Trophoblast cell (in vitro differentiated cells and primary cell): ENCODE measurements at regions not wholly inside any gene's neighbourhood (a gene's known extent, or its start where the extent isn't known, plus 50 kb on each side); places are given as distances from the start of the nearest gene placed in this dataset.

ENCODE experiments used
- DNase-seq, 2 donors: peaks; one replicate each; pipeline ENCODE4 v3.0.0-alpha.2; 2016
- H2AFZ ChIP-seq: 2 replicates; pipeline ENCODE4 v1.6.1; 2013; ENCODE audit warnings: low read length, moderate library complexity, mild to moderate bottlenecking; ENCODE audit not compliant: insufficient read depth, poor library complexity
- H2AK5ac ChIP-seq: 2 replicates; pipeline ENCODE4 v1.6.1; 2013; ENCODE audit warnings: mild to moderate bottlenecking, low read length
- H2BK120ac ChIP-seq: 2 replicates; pipeline ENCODE4 v1.6.1; 2013; ENCODE audit warnings: low read length, mild to moderate bottlenecking, moderate library complexity; ENCODE audit not compliant: insufficient read depth, poor library complexity
- H2BK12ac ChIP-seq: 2 replicates; pipeline ENCODE4 v1.6.1; 2013; ENCODE audit warnings: mild to moderate bottlenecking, low read length, moderate library complexity
- H2BK5ac ChIP-seq: 2 replicates; pipeline ENCODE4 v1.6.1; 2013; ENCODE audit warnings: low read length, low read depth, moderate library complexity, mild to moderate bottlenecking; ENCODE audit not compliant: poor library complexity
- H3K14ac ChIP-seq: 2 replicates; pipeline ENCODE4 v1.6.1; 2013; ENCODE audit warnings: mild to moderate bottlenecking, low read length
- H3K18ac ChIP-seq: 2 replicates; pipeline ENCODE4 v1.6.1; 2013; ENCODE audit warnings: mild to moderate bottlenecking, low read length
- H3K23ac ChIP-seq: 2 replicates; pipeline ENCODE4 v1.6.1; 2013; ENCODE audit warnings: low read length
- H3K27ac ChIP-seq: 2 replicates; pipeline ENCODE4 v1.5.1; 2013; ENCODE audit warnings: low read depth, mild to moderate bottlenecking, inconsistent platforms, low read length, moderate library complexity
- H3K27me3 ChIP-seq: 2 replicates; pipeline ENCODE4 v1.6.1; 2013; ENCODE audit warnings: inconsistent platforms, mild to moderate bottlenecking, low read length, moderate library complexity; ENCODE audit not compliant: insufficient read depth
- H3K36me3 ChIP-seq, 2 experiments: 1 replicate in 1 of 2; 2 replicates in 1 of 2; pipeline ENCODE4 v1.6.1; 2013; ENCODE audit warnings: low read length in 2 of 2, mild to moderate bottlenecking in 2 of 2, moderate library complexity in 1 of 2; ENCODE audit not compliant: insufficient read depth in 2 of 2, control insufficient read depth in 1 of 2
- H3K4ac ChIP-seq: 2 replicates; pipeline ENCODE4 v1.6.1; 2013; ENCODE audit warnings: low read depth, mild to moderate bottlenecking, low read length, moderate library complexity
- H3K4me1 ChIP-seq, 2 experiments: 1 replicate in 1 of 2; 2 replicates in 1 of 2; pipeline ENCODE4 v1.6.1; 2013; ENCODE audit warnings: low read length in 2 of 2, mild to moderate bottlenecking in 2 of 2, moderate library complexity in 1 of 2; ENCODE audit not compliant: insufficient read depth in 2 of 2, control insufficient read depth in 1 of 2
- H3K4me2 ChIP-seq: 2 replicates; pipeline ENCODE4 v1.6.1; 2013; ENCODE audit warnings: inconsistent platforms, mild to moderate bottlenecking, low read length, moderate library complexity
- H3K4me3 ChIP-seq: 2 replicates; pipeline ENCODE4 v1.5.1; 2013; ENCODE audit warnings: mild to moderate bottlenecking, low read depth, low read length, inconsistent platforms
- H3K79me1 ChIP-seq: one replicate; pipeline ENCODE4 v1.6.1; 2013; ENCODE audit warnings: low read length
- H3K79me2 ChIP-seq: 2 replicates; pipeline ENCODE4 v1.6.1; 2013; ENCODE audit warnings: low read length, mild to moderate bottlenecking; ENCODE audit not compliant: control insufficient read depth, insufficient read depth, poor library complexity
- H3K9ac ChIP-seq: 2 replicates; pipeline ENCODE4 v1.6.1; 2013; ENCODE audit warnings: mild to moderate bottlenecking, low read length
- H3K9me3 ChIP-seq: 2 replicates; pipeline ENCODE4 v1.6.1; 2013; ENCODE audit warnings: low read depth, mild to moderate bottlenecking, control low read depth, inconsistent platforms, low read length; ENCODE audit not compliant: insufficient read depth
- H4K12ac ChIP-seq: 2 replicates; pipeline ENCODE4 v1.6.1; 2013; ENCODE audit warnings: low read depth, mild to moderate bottlenecking, low read length, moderate library complexity
- H4K8ac ChIP-seq: 2 replicates; pipeline ENCODE4 v1.6.1; 2013; ENCODE audit warnings: low read depth, mild to moderate bottlenecking, low read length, moderate library complexity
- H4K91ac ChIP-seq: one replicate; pipeline ENCODE4 v1.6.1; 2013; ENCODE audit warnings: low read depth, mild to moderate bottlenecking, low read length, moderate library complexity
- WGBS: extraction: QIAGEN DNeasy Blood & Tissue Kit; methylation state at CpG from one replicate; pipeline ENCODE4 v1.1.7; 2013; ENCODE audit warnings: missing lambda C conversion rate; ENCODE audit not compliant: insufficient read length, insufficient coverage; ENCODE audit errors: extremely low coverage; 5-methylcytosine and 5-hydroxymethylcytosine counted together

- H2AFZ ChIP-seq, result no peak overlapping the region
- no peaks in the 10 kb centered on the region for H3K36me3 ChIP-seq
- no peak overlapping the region for H3K4me3 ChIP-seq
- H3K9me3 ChIP-seq, result no peaks in the 10 kb centered on the region
- no peak overlapping the region for H3K4ac ChIP-seq
- no peak for DNase-seq
- no peak overlapping the region for H2AK5ac ChIP-seq
- H3K79me2 ChIP-seq, result no peaks in the 10 kb centered on the region
- H3K79me1 ChIP-seq, result no peaks in the 10 kb centered on the region
- H3K9ac ChIP-seq, result no peak overlapping the region
- H3K4me1 ChIP-seq, result peaks cover 0 to 2% of the 10 kb centered on the region in 2 experiments
- H4K12ac ChIP-seq, result no peak overlapping the region
- H4K91ac ChIP-seq, result no peak overlapping the region
- no peak overlapping the region for H4K8ac ChIP-seq
- no peak overlapping the region for H3K14ac ChIP-seq
- no peak overlapping the region for H3K4me2 ChIP-seq
- H3K23ac ChIP-seq, result no peak overlapping the region
- no peaks in the 10 kb centered on the region for H3K27me3 ChIP-seq
- no peak overlapping the region for H2BK5ac ChIP-seq
- no peak overlapping the region for H2BK120ac ChIP-seq
- no peak overlapping the region for H2BK12ac ChIP-seq
- no peak overlapping the region for H3K27ac ChIP-seq
- no peak overlapping the region for H3K18ac ChIP-seq
Measured at GRCh38 chr6:53439556-53439955, 90.8 kb upstream of the ELOVL5 start.

GRCh38 chr6:53437557-53438202 lies 88.9 kb upstream of the ELOVL5 start:
- H3K14ac ChIP-seq, result no peak overlapping the region

DNA sequence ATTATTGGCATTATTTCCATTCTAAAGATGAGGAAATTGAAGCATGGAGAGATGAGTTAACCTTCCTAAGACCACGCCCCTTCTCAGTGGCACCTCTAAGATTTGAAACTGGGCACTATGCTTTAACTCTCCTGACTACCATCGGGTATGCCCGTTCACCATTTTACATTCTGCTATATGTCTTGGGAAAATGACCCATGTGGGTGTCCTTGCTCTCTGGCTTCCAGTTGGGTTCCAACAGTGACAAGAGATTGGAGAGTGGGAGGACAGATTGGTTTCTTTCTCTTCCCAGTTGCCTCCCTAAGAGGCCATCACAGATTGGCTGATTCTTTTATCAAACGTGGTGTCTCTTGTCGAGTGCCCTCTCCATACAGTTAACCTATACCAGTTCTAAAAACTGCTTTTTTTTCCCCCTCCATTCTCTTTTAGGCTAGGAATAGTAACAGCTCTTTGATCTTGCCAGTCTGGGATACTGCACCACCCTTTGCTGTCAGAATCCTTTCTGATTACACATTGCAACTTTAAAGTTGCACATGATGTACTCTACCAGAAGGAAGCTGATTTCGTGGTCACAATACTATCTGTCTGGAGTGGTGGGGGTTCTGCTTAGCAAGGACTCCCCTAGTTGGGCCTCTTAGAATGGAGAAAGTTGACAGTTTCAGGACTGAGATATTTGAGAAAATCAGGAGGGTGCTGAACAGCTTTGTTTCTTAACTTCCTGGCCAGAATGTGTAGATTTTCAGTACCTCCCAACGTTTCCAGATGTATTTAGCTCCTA lies 88.0 kb upstream of the ELOVL5 start:
- H3K18ac ChIP-seq, result no peak overlapping the region
- H3K27me3 ChIP-seq, result no peaks in the 10 kb centered on the region
- peaks cover 0 to 3% of the 10 kb centered on the region in 2 experiments for H3K4me1 ChIP-seq
- H3K4me3 ChIP-seq, result no peak overlapping the region
- H3K23ac ChIP-seq, result no peak overlapping the region
- H2BK120ac ChIP-seq, result no peak overlapping the region
- H4K8ac ChIP-seq, result no peak overlapping the region
- WGBS, result no CpG with 5 or more reads among the region's 7 CpGs
- H4K91ac ChIP-seq, result no peak overlapping the region
- no peak overlapping the region for H4K12ac ChIP-seq
- no peak overlapping the region for H3K4ac ChIP-seq
- no peak overlapping the region for H3K14ac ChIP-seq
- no peak overlapping the region for H2BK12ac ChIP-seq
- no peaks in the 10 kb centered on the region for H3K36me3 ChIP-seq
- no peak overlapping the region for H3K4me2 ChIP-seq
- no peaks in the 10 kb centered on the region for H3K79me2 ChIP-seq
- no peak overlapping the region for H3K27ac ChIP-seq
- H3K9ac ChIP-seq, result no peak overlapping the region
- no peaks in the 10 kb centered on the region for H3K79me1 ChIP-seq
- H2AFZ ChIP-seq, result no peak overlapping the region
- no peak for DNase-seq
- no peaks in the 10 kb centered on the region for H3K9me3 ChIP-seq
- H2AK5ac ChIP-seq, result no peak overlapping the region
- no peak overlapping the region for H2BK5ac ChIP-seq

More at GRCh38 chr6:53437557-53438202, 88.9 kb upstream of the ELOVL5 start:
- Histone ChIP-seq H4K91ac (no peak overlapping the region), H3K23ac (no peak overlapping the region), H3K27ac (no peak overlapping the region), H3K27me3 (no peaks in the 10 kb centered on the region), H2AK5ac (no peak overlapping the region), H3K4ac (no peak overlapping the region), H3K9ac (no peak overlapping the region), H2BK5ac (no peak overlapping the region), H3K4me2 (no peak overlapping the region), H3K36me3 (no peaks in the 10 kb centered on the region), H3K9me3 (no peaks in the 10 kb centered on the region), H3K4me3 (no peak overlapping the region), H2AFZ (no peak overlapping the region), H2BK120ac (no peak overlapping the region), H3K79me2 (no peaks in the 10 kb centered on the region), H4K8ac (no peak overlapping the region), H2BK12ac (no peak overlapping the region), H3K18ac (no peak overlapping the region), H3K4me1 (peaks cover 0 to 2% of the 10 kb centered on the region in 2 experiments), H3K79me1 (no peaks in the 10 kb centered on the region), H4K12ac (no peak overlapping the region)
- no CpG with 5 or more reads among the region's 5 CpGs for WGBS
- DNase-seq, result peak; percentile 70 to 97

DNA sequence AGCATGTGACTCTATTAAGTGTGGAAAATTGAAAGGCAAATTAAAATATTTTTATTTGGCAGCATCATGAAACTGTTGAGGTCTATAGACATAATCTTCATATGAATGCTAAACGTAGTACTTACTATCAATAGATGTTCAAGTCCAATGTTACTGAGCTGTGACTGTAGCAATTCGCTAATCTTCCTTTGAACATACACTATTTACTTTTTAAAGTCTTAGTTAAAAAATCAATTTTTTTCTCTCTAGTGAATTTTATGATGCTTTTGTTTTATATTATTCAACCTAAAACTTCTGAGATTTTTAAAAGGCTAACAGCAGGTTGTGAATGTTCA lies 85.2 kb upstream of the ELOVL5 start:
- no peak overlapping the region for H2BK12ac ChIP-seq
- H4K12ac ChIP-seq, result no peak overlapping the region
- H3K4ac ChIP-seq, result no peak overlapping the region
- no peak overlapping the region for H3K27ac ChIP-seq
- H2AFZ ChIP-seq, result no peak overlapping the region
- H3K79me2 ChIP-seq, result no peaks in the 10 kb centered on the region
- H2AK5ac ChIP-seq, result no peak overlapping the region
- DNase-seq, result no peak
- no peak overlapping the region for H3K14ac ChIP-seq
- H3K27me3 ChIP-seq, result no peaks in the 10 kb centered on the region
- WGBS, result no CpG with 5 or more reads among the region's 2 CpGs
- no peak overlapping the region for H2BK120ac ChIP-seq
- H3K79me1 ChIP-seq, result no peaks in the 10 kb centered on the region
- peaks cover 0 to 3% of the 10 kb centered on the region in 2 experiments for H3K4me1 ChIP-seq
- H3K23ac ChIP-seq, result no peak overlapping the region
- H3K9me3 ChIP-seq, result no peaks in the 10 kb centered on the region
- H3K18ac ChIP-seq, result no peak overlapping the region
- no peak overlapping the region for H2BK5ac ChIP-seq
- no peak overlapping the region for H4K8ac ChIP-seq
- no peak overlapping the region for H3K4me3 ChIP-seq
- no peak overlapping the region for H3K4me2 ChIP-seq
- no peaks in the 10 kb centered on the region for H3K36me3 ChIP-seq
- H4K91ac ChIP-seq, result no peak overlapping the region
- H3K9ac ChIP-seq, result no peak overlapping the region
